ENCODE measurements at regions not wholly inside any gene's neighbourhood (a gene's known extent, or its start where the extent isn't known, plus 50 kb on each side); places are given as distances from the start of the nearest gene placed in this dataset.

DNA sequence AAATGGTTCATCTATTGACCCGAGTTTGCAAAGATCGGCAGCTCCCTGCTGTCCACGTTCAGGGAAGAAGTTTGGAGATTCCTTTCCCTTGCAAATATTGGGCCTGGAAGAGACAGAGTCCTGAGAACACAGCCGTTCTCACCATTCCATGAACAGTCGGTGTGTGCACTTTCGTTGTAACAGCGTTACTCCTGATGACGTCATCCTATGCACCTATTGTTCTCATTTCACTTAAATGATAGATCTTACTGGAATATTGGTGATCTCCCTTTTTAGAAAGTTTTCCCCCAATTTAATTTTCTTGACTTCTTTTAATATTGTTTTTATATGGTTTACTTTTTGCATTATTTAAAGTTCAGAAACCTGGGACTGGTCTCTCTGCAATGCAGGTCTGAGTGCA lies 320.7 kb upstream of the PFKP start:
- H3K9me3 ChIP-seq (ENCODE audit: control insufficient read depth, low read length) = no peaks in the 10 kb centered on the region
- H3K27ac ChIP-seq (ENCODE audit: insufficient read depth, low read depth, low read length, poor library complexity, severe bottlenecking) = no peak overlapping the region
- no peak overlapping the region for H3K4me3 ChIP-seq (ENCODE audit: insufficient read depth, low read depth, low read length)
- no peaks in the 10 kb centered on the region for H3K4me1 ChIP-seq (ENCODE audit: control insufficient read depth, insufficient read depth, low read length)
- H3K36me3 ChIP-seq (ENCODE audit: control insufficient read depth, insufficient read depth, low read length) = no peaks in the 10 kb centered on the region
- WGBS, 2 experiments = 93 to 96% methylated on average over 7 to 8 of the region's 8 CpGs
- no peaks in the 10 kb centered on the region for H3K27me3 ChIP-seq (ENCODE audit: control insufficient read depth, insufficient read depth, low read length, poor library complexity, severe bottlenecking)

- H3K36me3 ChIP-seq (ENCODE audit: control insufficient read depth, insufficient read depth, low read length) = no peaks in the 10 kb centered on the region
- no peaks in the 10 kb centered on the region for H3K27me3 ChIP-seq (ENCODE audit: control insufficient read depth, insufficient read depth, low read length, poor library complexity, severe bottlenecking)
- no peak overlapping the region for H3K27ac ChIP-seq (ENCODE audit: insufficient read depth, low read depth, low read length, poor library complexity, severe bottlenecking)
- H3K9me3 ChIP-seq (ENCODE audit: control insufficient read depth, low read length) = no peaks in the 10 kb centered on the region
- no peak overlapping the region for H3K4me3 ChIP-seq (ENCODE audit: insufficient read depth, low read depth, low read length)
- H3K4me1 ChIP-seq (ENCODE audit: control insufficient read depth, insufficient read depth, low read length) = no peaks in the 10 kb centered on the region
- WGBS, 2 experiments = 93 to 94% methylated on average over 5 of the region's 5 CpGs
Observed at GRCh38 chr10:2745666-2746065, 321.7 kb upstream of the PFKP start.

- 91 to 94% methylated on average over 4 of the region's 6 CpGs for WGBS, 2 experiments
Observed at GRCh38 chr10:2744547-2745200, 322.7 kb upstream of the PFKP start.

DNA sequence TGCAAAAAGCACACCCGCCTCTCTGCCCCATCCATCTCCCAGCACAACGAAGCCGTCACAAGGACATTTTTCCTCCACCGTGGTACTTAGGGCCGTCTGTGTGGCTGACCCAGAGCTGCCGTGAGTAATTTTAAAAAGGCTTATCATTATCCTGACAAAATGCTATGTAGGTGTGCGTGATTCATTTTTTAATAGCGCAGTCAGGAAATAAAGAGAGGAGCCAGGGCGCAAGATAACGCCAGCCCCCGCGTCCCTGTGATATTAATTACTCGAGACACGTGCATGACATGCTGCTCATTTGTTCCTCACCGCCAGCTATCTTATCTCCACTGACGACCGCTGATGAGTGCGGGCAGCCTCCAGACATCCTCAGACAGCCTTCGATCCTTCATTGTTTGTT lies 332.7 kb upstream of the PFKP start:
- Histone ChIP-seq H3K27me3 (ENCODE audit: control insufficient read depth, insufficient read depth, low read length, poor library complexity, severe bottlenecking) (no peaks in the 10 kb centered on the region), H3K4me3 (ENCODE audit: insufficient read depth, low read depth, low read length) (no peak overlapping the region), H3K36me3 (ENCODE audit: control insufficient read depth, insufficient read depth, low read length) (no peaks in the 10 kb centered on the region), H3K27ac (ENCODE audit: insufficient read depth, low read depth, low read length, poor library complexity, severe bottlenecking) (no peak overlapping the region), H3K9me3 (ENCODE audit: control insufficient read depth, low read length) (no peaks in the 10 kb centered on the region), H3K4me1 (ENCODE audit: control insufficient read depth, insufficient read depth, low read length) (no peaks in the 10 kb centered on the region)
- WGBS, 2 experiments = 92 to 93% methylated on average over 19 of the region's 19 CpGs

More at GRCh38 chr10:2744547-2745200, 322.7 kb upstream of the PFKP start:
- no peaks in the 10 kb centered on the region for H3K36me3 ChIP-seq (ENCODE audit: control insufficient read depth, insufficient read depth, low read length)
- no peak overlapping the region for H3K27ac ChIP-seq (ENCODE audit: insufficient read depth, low read depth, low read length, poor library complexity, severe bottlenecking)
- no peak overlapping the region for H3K4me3 ChIP-seq (ENCODE audit: insufficient read depth, low read depth, low read length)
- H3K27me3 ChIP-seq (ENCODE audit: control insufficient read depth, insufficient read depth, low read length, poor library complexity, severe bottlenecking) = no peaks in the 10 kb centered on the region
- H3K4me1 ChIP-seq (ENCODE audit: control insufficient read depth, insufficient read depth, low read length) = no peaks in the 10 kb centered on the region
- no peaks in the 10 kb centered on the region for H3K9me3 ChIP-seq (ENCODE audit: control insufficient read depth, low read length)

DNA sequence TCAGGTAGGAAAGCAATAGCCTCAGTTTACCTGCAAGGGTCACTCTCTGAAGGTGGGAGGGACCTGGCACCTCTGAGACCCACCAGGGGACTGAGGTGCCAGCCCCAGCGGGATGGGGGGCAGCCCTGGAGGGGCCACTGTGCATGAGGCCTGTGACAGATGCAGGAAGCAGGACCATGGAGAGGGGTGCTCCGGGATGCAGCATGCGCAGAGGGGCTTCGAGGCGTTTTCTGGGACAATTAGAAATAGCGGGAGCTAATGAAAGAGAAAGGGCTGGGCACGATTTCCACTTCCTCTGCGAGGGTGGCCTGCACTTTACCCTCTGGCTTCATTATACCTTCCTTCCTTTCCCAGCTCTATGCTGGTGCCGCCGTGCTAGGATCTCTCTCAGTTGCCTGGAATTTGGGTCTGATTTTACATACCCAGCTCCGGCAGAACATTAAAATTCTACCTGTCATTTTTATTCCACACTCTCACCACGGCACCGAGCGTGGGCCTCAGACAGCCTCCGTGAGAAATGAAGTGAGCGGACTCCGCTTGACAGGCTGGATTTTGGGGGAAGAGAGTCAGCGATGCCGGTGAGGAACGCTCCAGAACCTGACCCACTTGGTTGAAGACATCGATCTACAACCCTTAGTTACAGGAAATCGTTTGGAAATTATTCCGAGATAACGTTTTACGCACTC lies 333.9 kb upstream of the PFKP start:
- H3K4me3 ChIP-seq (ENCODE audit: insufficient read depth, low read depth, low read length) = no peak overlapping the region
- H3K9me3 ChIP-seq (ENCODE audit: control insufficient read depth, low read length) = no peaks in the 10 kb centered on the region
- H3K4me1 ChIP-seq (ENCODE audit: control insufficient read depth, insufficient read depth, low read length) = no peaks in the 10 kb centered on the region
- no peak overlapping the region for H3K27ac ChIP-seq (ENCODE audit: insufficient read depth, low read depth, low read length, poor library complexity, severe bottlenecking)
- H3K27me3 ChIP-seq (ENCODE audit: control insufficient read depth, insufficient read depth, low read length, poor library complexity, severe bottlenecking) = no peaks in the 10 kb centered on the region
- no peaks in the 10 kb centered on the region for H3K36me3 ChIP-seq (ENCODE audit: control insufficient read depth, insufficient read depth, low read length)
- 95% methylated on average over 25 of the region's 25 CpGs for WGBS, 2 experiments

DNA sequence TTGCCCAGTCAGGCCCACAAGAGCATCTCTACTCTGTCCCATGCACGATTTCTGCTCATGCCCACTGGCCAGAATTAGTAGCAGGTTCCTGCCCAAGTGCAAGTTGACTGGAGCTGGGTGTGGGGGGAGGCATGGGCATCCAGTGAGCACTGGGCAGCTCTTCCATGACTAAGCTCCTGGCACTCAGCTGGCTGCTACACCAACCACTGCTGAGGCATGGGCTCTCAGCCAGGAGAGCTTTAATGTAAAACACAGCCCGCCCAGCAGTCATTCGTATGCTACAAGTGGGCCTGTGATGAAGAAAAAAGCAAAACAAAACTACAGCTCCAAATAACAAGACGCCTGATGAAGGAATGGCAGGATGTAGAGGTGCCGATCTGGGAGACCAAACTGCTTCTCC lies 335.4 kb upstream of the PFKP start:
- no peaks in the 10 kb centered on the region for H3K27me3 ChIP-seq (ENCODE audit: control insufficient read depth, insufficient read depth, low read length, poor library complexity, severe bottlenecking)
- no peaks in the 10 kb centered on the region for H3K9me3 ChIP-seq (ENCODE audit: control insufficient read depth, low read length)
- no peak overlapping the region for H3K4me3 ChIP-seq (ENCODE audit: insufficient read depth, low read depth, low read length)
- H3K36me3 ChIP-seq (ENCODE audit: control insufficient read depth, insufficient read depth, low read length) = no peaks in the 10 kb centered on the region
- WGBS, 2 experiments = 95 to 97% methylated on average over 5 of the region's 5 CpGs
- H3K4me1 ChIP-seq (ENCODE audit: control insufficient read depth, insufficient read depth, low read length) = no peaks in the 10 kb centered on the region
- no peak overlapping the region for H3K27ac ChIP-seq (ENCODE audit: insufficient read depth, low read depth, low read length, poor library complexity, severe bottlenecking)

DNA sequence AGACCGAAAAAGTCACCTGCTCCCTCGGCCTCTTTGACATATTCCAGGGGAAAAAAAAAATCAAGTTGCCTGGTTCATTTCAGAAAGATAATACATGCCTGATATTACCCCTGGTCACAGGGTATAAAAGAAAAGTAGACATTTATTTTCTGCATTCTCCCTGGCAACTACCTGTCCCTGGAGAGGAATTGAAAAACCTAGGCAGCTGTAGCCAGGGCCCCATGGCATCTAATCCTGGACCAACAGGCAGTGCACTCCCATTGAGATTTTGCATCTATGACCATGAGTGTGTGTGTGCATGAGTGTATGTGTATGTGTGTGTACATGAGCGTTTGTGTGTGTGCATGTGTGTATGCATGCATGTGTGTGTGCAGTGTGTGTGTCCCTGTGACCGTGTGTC lies 338.2 kb upstream of the PFKP start:
- Histone ChIP-seq H3K27me3 (ENCODE audit: control insufficient read depth, insufficient read depth, low read length, poor library complexity, severe bottlenecking) (no peaks in the 10 kb centered on the region), H3K9me3 (ENCODE audit: control insufficient read depth, low read length) (no peaks in the 10 kb centered on the region), H3K4me1 (ENCODE audit: control insufficient read depth, insufficient read depth, low read length) (no peaks in the 10 kb centered on the region), H3K4me3 (ENCODE audit: insufficient read depth, low read depth, low read length) (no peak overlapping the region), H3K36me3 (ENCODE audit: control insufficient read depth, insufficient read depth, low read length) (no peaks in the 10 kb centered on the region), H3K27ac (ENCODE audit: insufficient read depth, low read depth, low read length, poor library complexity, severe bottlenecking) (no peak overlapping the region)
- 86 to 95% methylated on average over 3 to 4 of the region's 4 CpGs for WGBS, 2 experiments

DNA sequence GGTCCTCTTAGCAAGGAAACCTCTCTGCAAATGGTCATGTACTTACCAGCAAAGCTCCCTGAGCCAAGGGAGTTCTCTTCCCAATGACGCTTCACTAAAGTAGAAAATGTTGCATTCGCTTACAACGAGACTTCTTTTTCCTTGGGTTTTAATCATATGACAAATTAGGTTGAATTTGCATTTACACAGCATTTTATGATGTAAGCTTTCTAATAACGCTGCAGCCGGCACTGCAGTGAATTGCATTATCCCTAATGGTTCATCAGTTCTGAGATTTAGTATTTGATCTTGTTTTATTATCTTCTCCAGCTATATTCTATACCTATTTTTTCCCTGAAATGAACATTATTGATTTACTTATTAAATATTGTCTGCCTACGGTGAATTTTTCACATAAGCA lies 339.3 kb upstream of the PFKP start:
- Histone ChIP-seq H3K36me3 (ENCODE audit: control insufficient read depth, insufficient read depth, low read length) (no peaks in the 10 kb centered on the region), H3K9me3 (ENCODE audit: control insufficient read depth, low read length) (no peaks in the 10 kb centered on the region), H3K4me1 (ENCODE audit: control insufficient read depth, insufficient read depth, low read length) (no peaks in the 10 kb centered on the region), H3K27ac (ENCODE audit: insufficient read depth, low read depth, low read length, poor library complexity, severe bottlenecking) (no peak overlapping the region), H3K4me3 (ENCODE audit: insufficient read depth, low read depth, low read length) (no peak overlapping the region), H3K27me3 (ENCODE audit: control insufficient read depth, insufficient read depth, low read length, poor library complexity, severe bottlenecking) (no peaks in the 10 kb centered on the region)
- 94 to 98% methylated on average over 3 to 6 of the region's 6 CpGs for WGBS, 2 experiments

GRCh38 chr10:2716596-2716995 lies 350.8 kb upstream of the PFKP start:
- 90 to 94% methylated on average over 9 of the region's 9 CpGs for WGBS, 2 experiments
- Histone ChIP-seq H3K9me3 (ENCODE audit: control insufficient read depth, low read length) (no peaks in the 10 kb centered on the region), H3K27ac (ENCODE audit: insufficient read depth, low read depth, low read length, poor library complexity, severe bottlenecking) (no peak overlapping the region), H3K27me3 (ENCODE audit: control insufficient read depth, insufficient read depth, low read length, poor library complexity, severe bottlenecking) (no peaks in the 10 kb centered on the region), H3K4me3 (ENCODE audit: insufficient read depth, low read depth, low read length) (no peak overlapping the region), H3K36me3 (ENCODE audit: control insufficient read depth, insufficient read depth, low read length) (no peaks in the 10 kb centered on the region), H3K4me1 (ENCODE audit: control insufficient read depth, insufficient read depth, low read length) (no peaks in the 10 kb centered on the region)

GRCh38 chr10:2714597-2714996 lies 352.8 kb upstream of the PFKP start:
- WGBS, 2 experiments = 55 to 57% methylated on average over 2 of the region's 2 CpGs
- Histone ChIP-seq H3K4me1 (ENCODE audit: control insufficient read depth, insufficient read depth, low read length) (no peaks in the 10 kb centered on the region), H3K9me3 (ENCODE audit: control insufficient read depth, low read length) (no peaks in the 10 kb centered on the region), H3K36me3 (ENCODE audit: control insufficient read depth, insufficient read depth, low read length) (no peaks in the 10 kb centered on the region), H3K4me3 (ENCODE audit: insufficient read depth, low read depth, low read length) (no peak overlapping the region), H3K27ac (ENCODE audit: insufficient read depth, low read depth, low read length, poor library complexity, severe bottlenecking) (no peak overlapping the region), H3K27me3 (ENCODE audit: control insufficient read depth, insufficient read depth, low read length, poor library complexity, severe bottlenecking) (no peaks in the 10 kb centered on the region)

Data from ectodermal cell (in vitro differentiated cells).